IPS-NIHi7 (cell line): ENCODE measurements at regions not wholly inside any gene's neighbourhood (a gene's known extent, or its start where the extent isn't known, plus 50 kb on each side); places are given as distances from the start of the nearest gene placed in this dataset.
"Not testable (repeated sequence)": the region's sequence is repeated elsewhere in the genome, so short reads cannot be mapped to it uniquely, and the experiment has no call there.

Experiments used
- DNase-seq: peaks from one replicate; pipeline ENCODE4 v3.0.0; 2012; ENCODE audit warnings: mixed read lengths; ENCODE audit errors: extremely low spot score

- no peak for DNase-seq
These were observed 51.1 kb upstream of the NUDT6 start for GRCh38 chr4:122973465-122973864.

DNA sequence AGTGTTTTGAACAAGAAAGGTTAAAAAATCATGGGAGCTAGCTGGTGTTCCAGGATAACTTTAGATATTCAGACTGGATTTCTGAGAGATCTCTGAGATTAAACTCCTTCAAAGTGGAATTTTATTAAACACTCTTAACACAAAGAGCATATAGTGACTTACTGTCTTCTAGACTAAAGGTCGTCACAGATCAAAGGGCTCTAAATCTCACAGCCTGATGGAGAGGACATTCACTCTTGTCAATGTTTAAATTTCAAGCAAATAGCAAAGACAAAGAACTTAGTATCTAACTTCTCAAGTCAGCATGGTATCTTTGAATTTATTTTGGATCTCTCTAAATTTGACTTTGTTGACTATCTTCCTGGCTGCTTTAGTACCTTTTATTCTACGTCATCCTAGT is 53.7 kb upstream of the NUDT6 start:
- DNase-seq: no peak

GRCh38 chr4:122977103-122977502 is 54.7 kb upstream of the NUDT6 start:
- DNase-seq: no peak

DNA sequence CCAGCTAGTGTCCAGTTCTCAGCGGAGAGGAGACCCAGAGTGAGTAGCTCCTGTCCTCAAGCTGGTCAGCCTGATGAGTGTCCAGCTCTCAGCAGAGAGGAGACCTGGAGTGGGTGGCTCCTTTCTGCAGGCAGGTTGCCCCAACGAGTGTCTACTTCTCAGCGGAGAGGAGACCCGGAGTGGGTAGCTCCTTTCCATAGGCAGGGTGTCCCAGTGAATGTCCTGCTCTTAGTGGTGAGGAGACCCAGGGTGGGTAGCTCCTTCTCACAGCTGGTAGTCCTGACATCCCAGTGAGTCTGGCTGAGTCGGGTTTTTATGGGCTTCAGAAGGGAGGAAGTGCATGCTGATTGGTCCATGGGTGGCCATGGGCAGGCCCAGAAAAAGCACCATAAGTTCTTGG is 55.7 kb upstream of the NUDT6 start:
- no peak for DNase-seq

DNA sequence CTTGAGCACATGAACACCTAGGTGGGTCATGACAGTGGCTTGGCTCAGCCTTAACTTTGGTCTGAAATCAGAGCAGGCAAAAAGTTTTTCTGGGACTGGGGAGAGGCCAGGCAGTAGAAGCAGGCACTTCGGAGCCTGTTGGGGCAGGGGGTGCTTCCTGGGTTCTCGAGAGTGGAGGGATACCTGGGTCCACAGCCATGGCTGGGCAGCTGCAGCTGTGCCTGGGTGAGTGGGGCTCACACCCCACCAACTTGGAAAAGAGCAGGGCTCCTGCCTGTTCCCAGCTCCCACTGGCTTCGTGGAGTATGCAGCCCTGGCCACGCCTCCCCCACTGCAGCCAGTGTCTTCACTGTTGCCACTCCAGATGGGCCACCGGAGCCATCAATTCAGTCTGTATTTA is 56.4 kb upstream of the NUDT6 start:
- DNase-seq: no peak

DNA sequence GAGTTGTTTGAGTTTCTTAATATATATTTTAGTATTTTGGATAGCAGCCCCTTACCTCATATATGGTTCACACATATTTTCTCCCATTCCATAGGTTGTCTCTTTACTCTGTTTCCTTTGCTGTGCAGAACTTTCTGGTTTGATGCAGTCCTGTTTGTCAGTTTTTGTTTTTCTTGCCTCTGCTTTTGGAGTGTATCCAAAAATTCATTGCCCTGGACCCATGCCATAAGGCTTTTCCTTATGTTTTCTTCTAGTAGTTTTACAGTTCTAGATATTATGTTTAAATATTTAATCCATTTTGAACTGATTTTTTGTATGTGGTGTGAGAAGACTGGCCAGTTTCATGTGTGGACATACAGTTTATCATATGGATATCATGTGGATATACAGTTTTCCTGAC is 58.5 kb upstream of the NUDT6 start:
- DNase-seq: no peak

DNA sequence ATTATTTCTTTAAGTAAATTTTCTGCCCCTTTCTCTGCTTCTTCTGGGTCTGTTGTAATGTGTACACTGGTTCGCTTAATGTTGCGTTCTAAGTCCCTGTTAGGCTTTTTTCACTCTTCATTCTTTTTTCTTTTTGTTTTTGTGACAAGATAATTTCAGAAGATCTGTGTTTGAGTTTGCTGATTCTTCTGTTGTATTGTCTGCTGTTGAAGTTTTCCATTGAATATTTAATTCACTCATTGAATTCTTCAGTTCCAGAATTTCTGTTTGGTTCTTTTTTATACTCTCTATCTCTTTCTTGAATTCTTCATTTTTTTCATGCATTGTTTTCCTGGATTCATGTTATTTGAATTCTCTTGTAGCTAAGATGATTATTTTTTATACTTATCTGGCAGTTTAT is 66.3 kb upstream of the NUDT6 start:
- no peak for DNase-seq

DNA sequence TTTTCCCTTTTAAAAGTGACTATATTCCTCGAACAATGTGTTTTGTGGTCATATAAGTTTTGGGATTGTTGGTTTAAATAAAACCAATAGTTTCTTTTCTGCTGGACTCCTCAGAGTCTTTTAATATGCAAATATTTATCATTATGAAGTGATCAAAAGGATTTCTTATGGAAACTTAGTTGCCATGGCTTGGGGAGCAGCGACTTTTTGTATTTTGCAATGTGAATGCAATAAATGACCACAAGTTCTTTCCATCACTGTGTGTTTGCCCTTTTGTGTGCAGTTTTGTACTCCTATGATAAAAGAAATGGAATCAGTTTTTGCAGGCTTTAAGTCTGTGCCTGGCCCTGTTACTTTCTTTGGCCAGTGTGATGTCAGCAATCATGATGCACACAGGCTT is 68.5 kb upstream of the NUDT6 start:
- DNase-seq: no peak

DNA sequence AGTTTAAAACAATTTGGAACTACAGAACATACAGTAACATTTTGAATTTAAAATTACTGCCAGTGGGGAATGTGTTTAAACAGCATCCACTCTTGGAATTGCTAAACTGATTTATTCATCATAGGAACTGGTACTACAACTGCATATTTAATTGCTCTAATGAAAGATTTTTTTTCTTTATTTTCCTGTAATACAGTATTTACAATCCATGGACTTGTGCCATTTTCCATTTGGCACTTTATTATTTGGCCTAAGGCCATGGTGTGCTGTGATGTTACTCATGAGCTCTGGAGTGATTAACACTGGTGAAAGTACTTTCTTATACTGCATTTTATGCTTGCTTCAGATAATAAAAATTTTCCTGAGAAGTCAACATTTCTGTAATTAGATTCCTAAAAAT is 69.7 kb upstream of the NUDT6 start:
- no peak for DNase-seq

DNA sequence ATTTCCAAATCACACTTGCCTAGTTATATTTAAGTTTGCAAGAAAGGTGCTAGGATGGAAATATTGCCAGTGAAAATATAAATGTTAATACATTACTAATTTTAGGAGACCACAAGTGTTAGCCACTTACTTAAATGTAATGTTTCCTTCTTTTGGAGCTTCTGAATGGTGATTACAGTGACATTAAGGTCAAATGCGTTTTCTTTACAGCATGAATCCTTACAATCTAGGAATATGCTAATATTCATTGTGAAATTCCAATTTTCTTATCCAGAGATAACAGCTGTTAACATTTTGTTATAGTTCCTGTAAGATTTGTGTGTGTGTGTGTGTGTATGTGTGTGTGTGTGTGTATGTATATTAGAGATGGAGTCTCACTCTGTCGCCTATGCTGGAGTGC is 70.2 kb upstream of the NUDT6 start:
- no peak for DNase-seq

- DNase-seq: no peak
These were observed 74.0 kb upstream of the NUDT6 start for GRCh38 chr4:122996350-122996749.

- DNase-seq: no peak
These were observed 75.2 kb upstream of the NUDT6 start for GRCh38 chr4:122997463-122998101.

- DNase-seq: not testable (repeated sequence)
These were observed 81.7 kb upstream of the NUDT6 start for GRCh38 chr4:123004079-123004478.

GRCh38 chr4:123005126-123005525 is 82.7 kb upstream of the NUDT6 start:
- not testable (repeated sequence) for DNase-seq

DNA sequence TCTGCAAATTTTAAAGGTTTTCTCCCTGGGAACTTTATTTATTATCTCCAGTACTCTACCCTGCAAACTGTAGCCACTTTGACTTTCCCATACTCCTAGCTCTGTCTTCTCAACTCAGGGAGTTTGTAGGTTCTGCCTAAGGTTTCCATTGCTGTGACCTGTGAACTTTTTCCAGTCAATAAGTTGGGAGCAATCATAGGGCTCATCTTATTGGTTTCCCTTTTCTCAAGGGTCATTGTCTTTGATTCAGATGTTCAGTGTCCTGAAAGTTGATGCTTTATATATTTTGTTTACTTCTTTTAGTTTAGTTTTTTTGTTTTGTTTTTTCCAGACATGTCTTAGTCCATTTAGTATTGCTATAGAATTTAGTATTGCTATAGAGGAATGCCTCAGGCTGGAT is 85.3 kb upstream of the NUDT6 start:
- no peak for DNase-seq

GRCh38 chr4:123012416-123012815 is 90.0 kb upstream of the NUDT6 start:
- not testable (repeated sequence) for DNase-seq

DNA sequence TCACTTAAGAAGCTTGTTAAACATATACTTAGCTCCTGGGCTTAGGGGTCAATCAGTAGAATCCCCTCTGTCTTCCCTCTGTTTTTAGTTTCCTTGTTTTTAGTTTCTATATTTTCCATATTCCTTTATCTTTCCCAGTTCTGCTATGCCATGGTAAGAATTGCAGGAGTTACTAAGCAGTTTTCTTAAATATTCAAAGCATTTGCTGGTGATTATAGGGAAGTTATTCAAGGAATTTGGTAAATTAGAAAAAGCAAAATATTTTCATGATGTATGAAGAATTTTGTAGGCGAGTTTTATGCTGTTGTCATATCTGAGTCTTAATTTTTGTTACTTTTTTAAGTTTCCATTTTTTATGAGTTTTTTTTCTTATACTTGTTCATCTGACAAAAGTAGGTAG is 91.6 kb upstream of the NUDT6 start:
- DNase-seq: no peak

- DNase-seq: no peak
These were observed 94.7 kb upstream of the NUDT6 start for GRCh38 chr4:123017078-123017477.

- DNase-seq: no peak
These were observed 95.4 kb upstream of the NUDT6 start for GRCh38 chr4:123017636-123018395.

GRCh38 chr4:123018396-123018775 is 96.0 kb upstream of the NUDT6 start:
- DNase-seq: no peak

GRCh38 chr4:123020285-123020684 is 97.9 kb upstream of the NUDT6 start:
- no peak for DNase-seq

- no peak for DNase-seq
These were observed 101.2 kb upstream of the NUDT6 start for GRCh38 chr4:123023647-123024046.

GRCh38 chr4:123024710-123025109 is 102.3 kb upstream of the NUDT6 start:
- DNase-seq: no peak

- DNase-seq: no peak
These were observed 103.0 kb upstream of the NUDT6 start for GRCh38 chr4:123025398-123025797.
